Activated effector memory CD4-positive, alpha-beta T cell treated with Interleukin-2 at 50 U/mL for 16 hours (primary cell): ENCODE measurements at regions not wholly inside any gene's neighbourhood (a gene's known extent, or its start where the extent isn't known, plus 50 kb on each side); places are given as distances from the start of the nearest gene placed in this dataset.
A peak's percentile ranks its signal among the peaks of the same experiment; 100 is the strongest.

Experiments
- DNase-seq: peaks from one replicate; pipeline ENCODE4 v3.0.0-alpha.2; 2020

DNA sequence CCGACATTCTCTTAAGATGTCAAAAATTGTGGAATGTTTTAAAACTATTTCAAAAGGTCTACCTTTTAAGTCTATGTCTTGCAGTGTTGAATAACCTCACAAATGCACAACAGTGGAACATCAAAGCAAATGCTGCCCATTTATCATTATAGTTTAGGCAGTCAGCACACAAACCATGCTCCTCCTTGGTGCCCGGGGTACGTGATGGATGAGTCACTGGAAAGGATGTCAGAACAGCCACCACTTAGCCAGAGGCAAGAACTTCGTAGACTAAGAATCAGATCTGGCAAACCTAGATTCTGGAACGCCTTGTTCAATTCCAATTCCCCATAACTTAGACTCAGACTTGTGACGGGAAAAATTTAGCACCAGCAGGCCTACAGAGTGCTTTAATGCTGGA is 343.6 kb downstream of the FGF9 start:
- DNase-seq: no peak

DNA sequence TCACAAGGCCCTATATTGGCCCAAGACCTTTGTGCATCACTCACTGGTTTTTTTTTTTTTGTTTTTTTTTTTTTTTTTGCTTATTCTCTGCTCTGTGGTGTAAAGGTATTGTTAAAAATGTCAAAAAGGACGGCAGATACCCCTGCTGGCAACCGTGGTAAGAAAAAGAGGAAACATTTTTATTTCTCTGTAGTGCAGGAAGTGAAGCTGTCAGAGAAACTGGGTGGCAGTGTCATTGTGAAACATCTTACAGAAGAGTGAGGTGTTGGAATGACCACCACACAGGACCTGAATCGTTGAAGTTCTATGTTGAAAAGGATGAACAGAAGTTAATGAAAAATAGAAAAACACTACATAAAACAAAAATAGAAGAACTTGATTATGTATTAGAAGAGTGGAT is 346.4 kb downstream of the FGF9 start:
- DNase-seq: no peak

DNA sequence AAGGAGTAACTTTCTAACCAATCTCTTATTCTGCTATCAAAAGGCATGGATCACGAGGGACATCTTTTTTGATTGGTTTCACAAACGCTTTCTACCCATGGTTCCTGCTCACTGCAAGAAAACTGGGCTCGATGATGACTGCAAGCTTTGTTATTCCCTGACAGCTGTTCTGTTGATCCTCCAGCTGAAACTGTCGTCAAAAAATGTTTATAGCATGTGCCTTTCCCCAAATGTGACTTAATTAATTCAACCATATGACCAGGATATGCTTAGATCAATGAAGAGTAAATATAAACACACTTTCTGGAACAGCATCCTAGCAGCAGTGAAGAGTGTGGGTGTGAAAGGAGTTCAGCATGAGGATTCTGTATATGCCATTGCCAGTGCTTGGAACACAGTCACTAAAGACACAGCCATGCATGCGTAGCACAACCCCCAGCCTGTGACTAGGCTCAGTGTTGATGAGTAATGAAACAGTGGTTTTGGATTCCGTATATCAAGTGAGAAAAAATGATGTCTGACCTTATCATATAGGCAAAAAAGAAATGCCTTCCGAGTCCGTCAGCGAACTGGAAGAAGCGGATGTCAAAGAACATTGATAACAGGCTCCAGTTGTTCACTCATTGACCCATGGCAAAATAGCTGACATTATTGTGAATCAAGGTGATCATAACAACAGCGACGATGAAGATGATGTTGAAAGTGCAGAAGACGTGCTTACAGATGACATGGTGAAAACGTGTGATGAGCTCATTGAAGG is 347.4 kb downstream of the FGF9 start:
- no peak for DNase-seq

DNA sequence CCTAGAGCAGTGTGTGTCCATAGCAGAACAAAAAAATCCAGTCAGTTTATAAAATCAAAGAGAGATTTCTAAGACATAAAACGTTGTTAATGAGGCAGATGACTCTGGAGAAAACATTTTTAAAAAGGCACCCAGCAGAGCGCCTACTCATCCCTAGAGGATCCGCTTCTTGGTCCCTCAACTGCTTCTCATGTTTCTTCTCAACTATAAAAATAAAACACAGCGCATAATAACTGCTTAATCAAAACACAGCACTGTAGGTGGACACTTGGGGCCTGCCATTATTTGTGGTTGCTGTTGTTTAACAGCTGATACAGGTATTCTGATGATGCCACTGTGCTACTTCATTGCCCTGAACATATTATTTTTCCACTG is 347.9 kb downstream of the FGF9 start:
- DNase-seq: no peak

DNA sequence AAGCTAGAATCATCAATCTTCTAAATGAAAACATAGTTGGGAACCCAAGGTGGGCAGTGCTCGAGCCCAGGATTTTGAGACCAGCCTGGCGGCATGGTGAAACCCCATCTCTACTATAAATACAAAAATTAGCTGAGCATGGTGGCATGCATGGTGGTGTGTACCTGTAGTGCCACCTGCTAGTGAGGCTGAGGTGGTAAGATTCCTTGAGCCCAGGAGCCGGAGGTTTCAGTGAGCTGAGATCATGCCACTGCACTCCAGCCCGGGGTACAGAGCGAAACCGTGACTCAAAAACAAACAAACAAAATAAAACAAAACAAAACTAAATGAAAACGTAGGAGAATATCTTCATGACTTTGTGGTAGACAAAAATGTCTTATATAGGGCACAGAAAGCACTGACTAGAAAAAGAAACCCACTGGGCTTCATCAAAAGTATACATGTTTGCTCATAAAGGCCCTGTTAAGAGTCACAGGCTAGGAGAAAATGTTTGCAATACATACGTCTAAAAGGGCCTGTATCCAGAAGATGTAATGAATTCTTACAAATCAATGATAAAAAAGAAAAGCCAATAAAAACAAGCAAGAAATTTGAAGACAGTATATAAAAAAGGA is 353.6 kb downstream of the FGF9 start:
- DNase-seq: no peak

DNA sequence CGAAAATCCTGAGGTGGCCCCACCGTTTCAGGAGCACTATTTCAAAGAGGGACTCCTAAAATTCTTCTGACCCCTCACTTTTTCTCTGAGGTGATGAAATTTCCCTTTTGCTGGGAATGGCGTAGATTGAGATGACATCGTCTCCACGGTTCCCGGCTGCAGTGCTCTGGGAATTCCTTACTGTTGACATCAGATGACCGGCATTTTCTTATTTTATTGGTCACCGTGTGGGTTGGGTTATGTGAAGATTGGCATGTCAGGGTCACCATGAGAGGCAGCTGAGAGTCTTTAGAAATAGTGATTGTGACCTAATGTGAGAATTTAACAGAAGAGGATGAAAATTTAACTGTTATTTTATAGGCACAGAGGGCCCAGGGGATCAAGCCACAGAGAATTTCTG is 356.7 kb downstream of the FGF9 start:
- no peak for DNase-seq

- DNase-seq: no peak
Observed at GRCh38 chr13:22028831-22029230, 358.0 kb downstream of the FGF9 start.

DNA sequence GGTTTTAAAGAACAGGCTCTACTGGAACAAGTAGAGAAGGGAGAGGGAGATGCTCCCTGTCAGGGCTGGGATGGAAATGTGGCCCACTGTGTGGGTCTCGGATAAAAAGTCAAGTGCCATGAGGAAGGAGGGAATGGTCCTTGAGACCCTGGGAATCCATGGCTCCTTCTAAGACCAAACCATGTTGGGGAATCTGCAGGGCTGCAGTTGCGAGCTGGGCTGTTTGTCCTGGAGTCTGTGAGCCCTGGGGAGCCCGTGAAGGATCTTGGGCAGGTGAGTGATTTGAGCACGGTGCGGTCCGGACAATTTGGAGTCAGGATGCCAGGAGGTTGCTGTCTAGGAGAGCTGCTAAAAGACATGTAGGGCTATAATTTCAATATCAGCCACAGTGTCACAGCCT is 359.4 kb downstream of the FGF9 start:
- DNase-seq: no peak

GRCh38 chr13:22031702-22032286 is 360.9 kb downstream of the FGF9 start:
- DNase-seq: no peak

- no peak for DNase-seq
Observed at GRCh38 chr13:22032905-22033304, 362.0 kb downstream of the FGF9 start.

DNA sequence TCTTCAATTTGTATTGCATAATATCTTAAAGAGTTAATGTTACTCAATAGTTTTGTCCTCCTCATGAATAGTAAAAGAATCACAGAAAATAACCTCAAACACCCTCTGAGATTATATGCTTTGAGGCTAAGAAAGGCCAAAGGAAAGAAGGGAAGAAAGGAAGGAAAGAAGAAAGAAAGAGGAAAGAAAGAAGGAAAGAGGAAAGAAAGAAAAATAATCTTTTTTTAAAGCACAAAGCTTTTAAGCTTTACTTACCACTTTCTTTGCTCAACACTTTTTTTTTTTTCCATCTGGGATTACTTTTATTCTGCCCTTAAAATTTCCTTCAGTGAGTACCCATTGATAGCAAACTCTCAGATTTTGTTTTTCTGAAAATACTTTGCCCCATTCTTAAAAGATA is 369.1 kb downstream of the FGF9 start:
- no peak for DNase-seq

DNA sequence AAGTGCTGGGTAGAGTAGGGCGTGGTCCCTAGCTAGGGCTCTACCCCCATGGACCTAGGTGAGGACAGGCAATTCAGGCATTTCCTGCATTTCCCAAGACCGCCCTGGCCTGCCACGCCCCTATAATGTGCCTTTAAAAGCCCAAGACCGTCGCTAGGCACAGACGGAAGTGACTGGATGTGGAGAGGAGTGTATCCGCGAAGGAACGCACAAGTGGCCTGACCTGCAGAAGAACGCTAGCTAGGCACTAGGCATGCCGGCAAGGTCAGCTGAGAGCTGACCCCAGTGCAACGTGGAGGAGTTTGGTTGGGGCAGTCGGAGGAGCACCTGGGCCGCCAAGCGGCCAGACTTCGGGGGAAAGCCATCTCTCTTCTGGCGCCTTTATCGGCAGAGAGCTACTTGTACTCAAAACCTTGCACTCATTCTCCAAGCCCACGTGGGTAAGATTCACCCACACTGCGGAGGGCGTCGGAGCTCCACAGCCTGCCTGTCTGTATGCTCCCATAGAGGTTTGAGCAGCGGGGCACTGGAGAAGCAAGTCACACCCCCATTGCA is 370.0 kb downstream of the FGF9 start:
- no peak for DNase-seq

DNA sequence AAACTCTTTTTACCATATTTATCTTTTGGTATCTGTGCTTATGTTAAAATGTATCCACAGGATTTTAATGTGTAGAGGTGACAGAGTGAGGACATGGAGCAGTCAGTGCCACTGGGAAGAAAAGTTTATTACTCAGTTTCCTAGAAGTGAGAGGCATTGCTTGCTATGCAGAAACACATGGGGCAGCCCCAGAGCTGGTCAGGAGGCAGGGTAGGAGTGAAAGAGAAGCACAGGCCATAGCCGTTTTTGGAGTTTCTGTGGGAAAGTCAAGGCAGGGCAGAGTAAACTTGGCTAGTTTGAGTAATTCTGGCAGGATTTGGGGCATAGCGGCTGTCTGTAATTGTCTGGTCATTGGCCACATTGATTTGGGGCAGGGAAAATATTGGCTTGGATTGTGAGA is 370.9 kb downstream of the FGF9 start:
- no peak for DNase-seq

DNA sequence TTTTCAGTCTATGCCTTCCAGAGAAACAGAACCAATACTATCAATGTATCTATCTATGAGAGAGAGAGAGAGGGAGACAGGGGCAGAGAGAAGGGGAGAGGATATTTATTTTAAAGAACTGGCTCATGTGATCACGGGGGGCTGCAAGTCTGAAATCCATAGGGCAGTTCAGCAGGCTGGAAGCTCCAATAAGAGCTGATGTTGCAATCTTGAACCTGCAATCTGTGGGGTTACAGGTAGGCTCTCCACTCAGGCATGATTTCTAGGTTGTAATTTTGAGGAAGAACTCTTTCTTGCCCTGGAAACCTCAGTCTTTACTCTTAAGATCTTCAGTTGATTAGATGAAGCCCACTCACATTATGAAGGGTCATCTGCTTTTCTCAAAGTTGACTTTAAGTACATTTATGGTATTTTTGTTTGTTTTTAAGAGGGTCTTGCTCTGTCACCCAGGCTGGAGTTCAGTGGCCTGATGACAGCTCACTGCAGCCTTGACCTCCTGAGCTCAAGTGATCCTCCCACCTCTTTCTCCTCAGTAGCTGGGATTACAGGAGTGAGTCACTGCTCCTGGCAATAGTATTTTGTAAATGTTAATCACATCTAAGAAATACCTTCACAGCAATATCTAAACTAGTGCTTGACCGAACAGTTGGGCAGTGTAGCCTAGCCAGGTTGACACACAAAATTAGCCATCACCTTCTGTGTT is 376.4 kb downstream of the FGF9 start:
- DNase-seq: no peak

GRCh38 chr13:22047785-22048104 is 376.9 kb downstream of the FGF9 start:
- no peak for DNase-seq

GRCh38 chr13:22049384-22049783 is 378.5 kb downstream of the FGF9 start:
- DNase-seq: no peak

GRCh38 chr13:22050951-22051563 is 380.2 kb downstream of the FGF9 start:
- DNase-seq: no peak

DNA sequence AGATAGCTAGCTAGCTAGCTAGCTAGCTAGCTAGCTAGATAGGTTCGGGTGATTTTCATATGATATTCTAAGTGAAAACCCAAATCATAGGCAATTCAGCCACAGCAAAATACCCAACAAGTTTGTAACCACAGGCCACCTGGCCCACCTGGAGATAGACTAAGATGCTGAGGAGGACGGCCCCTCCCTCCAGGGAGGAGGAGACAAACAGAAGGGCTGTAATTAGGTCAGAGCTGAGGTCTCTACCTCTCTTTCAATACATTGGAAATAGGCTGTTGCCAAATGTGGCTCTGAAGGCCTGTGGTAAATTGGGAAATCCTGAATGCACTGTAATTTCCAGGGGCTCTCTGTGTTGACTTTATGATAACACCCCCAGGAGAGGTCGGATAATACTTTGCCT is 382.2 kb downstream of the FGF9 start:
- DNase-seq: no peak

DNA sequence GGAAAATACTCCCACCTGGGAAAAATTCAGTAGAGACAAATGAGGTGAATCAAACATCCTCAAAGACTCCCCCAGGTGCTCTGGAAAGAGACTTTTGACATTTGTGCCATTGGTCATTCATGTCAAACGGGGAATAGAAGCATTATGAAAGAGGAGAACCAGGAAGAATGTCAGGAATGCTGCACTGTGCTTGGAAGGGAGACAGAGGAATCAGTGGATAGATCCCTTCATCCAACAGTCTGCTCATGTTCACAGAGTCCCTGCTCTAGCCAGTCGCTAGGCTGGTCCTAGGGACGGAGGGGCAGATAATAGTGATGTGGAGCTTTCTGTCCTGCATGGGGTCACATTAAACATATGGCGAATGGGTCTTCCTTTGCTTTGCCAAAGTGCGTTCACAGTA is 384.4 kb downstream of the FGF9 start:
- DNase-seq: no peak

DNA sequence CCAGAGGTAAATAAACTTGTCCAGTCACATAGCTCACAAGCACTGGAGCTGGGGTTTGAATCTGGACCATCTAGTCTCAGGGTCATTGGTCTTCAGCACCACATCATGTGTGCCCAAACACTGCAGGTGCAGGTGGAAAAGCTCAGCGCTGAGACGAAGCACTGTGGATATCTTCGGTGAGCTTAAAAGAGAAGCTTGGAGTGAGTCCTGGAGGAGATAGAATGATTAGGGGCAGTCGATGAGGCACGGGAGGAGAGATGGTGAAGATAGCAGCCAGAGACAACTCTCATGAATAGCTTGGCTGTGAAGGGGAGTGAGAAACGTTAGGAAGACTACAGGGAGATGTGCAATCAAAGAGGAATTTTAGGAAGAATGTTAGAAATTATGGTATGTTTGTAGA is 389.3 kb downstream of the FGF9 start:
- no peak for DNase-seq

DNA sequence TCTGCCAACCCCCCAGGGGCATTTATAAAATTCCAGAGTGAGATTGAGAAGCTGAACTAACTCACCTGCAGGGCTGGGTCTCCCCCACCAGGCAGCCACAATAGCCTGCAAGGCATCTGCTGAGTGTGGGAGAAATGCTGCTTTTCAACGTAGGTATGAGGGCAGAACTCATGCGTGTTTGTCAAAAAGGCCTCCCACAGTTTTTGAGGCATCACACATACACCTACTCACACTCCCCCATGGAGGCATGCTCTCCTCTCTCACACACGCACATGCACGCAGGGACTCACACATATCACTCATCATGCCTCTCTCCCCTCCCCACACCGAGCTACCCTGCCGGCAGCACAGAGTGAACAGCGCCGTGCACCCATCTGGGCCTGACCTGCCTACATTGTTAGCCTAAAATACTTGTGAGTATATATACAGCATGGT is 390.5 kb downstream of the FGF9 start:
- peak; percentile 53 for DNase-seq

DNA sequence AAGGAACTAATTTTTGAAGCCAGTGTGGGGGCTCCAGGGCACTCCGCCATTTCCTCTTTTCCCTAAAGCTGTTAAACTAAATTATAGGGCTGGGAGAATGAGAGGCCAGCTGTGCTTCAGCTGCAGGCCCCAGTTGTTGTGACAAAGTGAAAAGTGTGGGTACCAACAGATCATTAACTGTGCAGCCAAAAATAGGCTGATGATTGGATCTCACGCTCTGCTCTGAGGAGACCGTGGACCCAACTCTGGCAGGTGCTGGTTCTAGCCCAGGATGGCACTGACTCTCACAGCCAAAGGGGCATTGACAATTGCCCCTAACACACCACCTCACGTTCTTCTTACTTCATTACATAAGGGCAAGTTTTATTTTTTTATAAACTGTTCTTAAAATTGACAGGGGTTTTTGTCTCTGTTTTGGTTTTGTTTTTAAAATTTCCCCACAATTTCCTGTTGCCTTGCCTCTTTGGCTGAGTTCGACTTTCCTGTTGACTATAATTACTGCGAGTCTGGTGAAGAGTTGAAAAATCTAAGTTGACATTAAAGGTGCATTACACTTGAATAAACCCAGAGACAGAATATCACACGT is 391.0 kb downstream of the FGF9 start:
- DNase-seq: peak; percentile 33
